ENCODE measurements at regions not wholly inside any gene's neighbourhood (a gene's known extent, or its start where the extent isn't known, plus 50 kb on each side); places are given as distances from the start of the nearest gene placed in this dataset.
A peak's percentile ranks its signal among the peaks of the same experiment; 100 is the strongest.
"Not testable (repeated sequence)": the region's sequence is repeated elsewhere in the genome, so short reads cannot be mapped to it uniquely, and the experiment has no call there.

GRCh38 chr2:55124682-55125081 lies 74.4 kb upstream of the RTN4 start:
- H3K27me3 ChIP-seq (replicated peaks in 2 of 5; ENCODE audit: control insufficient read depth in 4 of 5, insufficient read depth in 5 of 5, low read length in 4 of 5); H3K4me3 ChIP-seq (ENCODE audit: control insufficient read depth in 1 of 7, extremely low read depth in 1 of 7, insufficient read depth in 4 of 7, low read depth in 2 of 7, low read length in 6 of 7); H3K27ac ChIP-seq (ENCODE audit: insufficient read depth in 1 of 2, low read depth in 1 of 2, low read length in 2 of 2, poor library complexity in 1 of 2, severe bottlenecking in 2 of 2); H3K36me3 ChIP-seq (ENCODE audit: control insufficient read depth in 4 of 4, insufficient read depth in 4 of 4, low read length in 3 of 4); H3K9me3 ChIP-seq (ENCODE audit: control extremely low read depth in 1 of 5, control insufficient read depth in 4 of 5, insufficient read depth in 2 of 5, low read depth in 1 of 5, low read length in 4 of 5); DNase-seq: not testable (repeated sequence)
- POLR2A ChIA-PET = interaction anchor here (0.6 kb wide), 1 partner anchor 92 kb away, joined by 3 read pairs; no protein-coding TSS in a partner anchor
- H3K4me1 ChIP-seq (ENCODE audit: control extremely low read depth in 1 of 4, control insufficient read depth in 4 of 4, insufficient read depth in 4 of 4, low read length in 3 of 4) = peaks cover 6 to 29% (median 19%) of the 10 kb centered on the region in 4 experiments
- no CpG with 5 or more reads among the region's 2 CpGs for WGBS (ENCODE audit: insufficient coverage)
- CTCF ChIA-PET = interaction anchor here (1.1 to 1.5 kb wide), 3 partner anchors 10 to 57 kb away, joined by 3 read pairs; no protein-coding TSS in a partner anchor

- Histone ChIP-seq H3K9me3 (ENCODE audit: control extremely low read depth in 1 of 5, control insufficient read depth in 4 of 5, insufficient read depth in 2 of 5, low read depth in 1 of 5, low read length in 4 of 5) (no peaks in the 10 kb centered on the region), H3K36me3 (ENCODE audit: control insufficient read depth in 4 of 4, insufficient read depth in 4 of 4, low read length in 3 of 4) (no peaks in the 10 kb centered on the region), H3K4me3 (ENCODE audit: control insufficient read depth in 1 of 7, extremely low read depth in 1 of 7, insufficient read depth in 4 of 7, low read depth in 2 of 7, low read length in 6 of 7) (no peak overlapping the region), H3K4me1 (ENCODE audit: control extremely low read depth in 1 of 4, control insufficient read depth in 4 of 4, insufficient read depth in 4 of 4, low read length in 3 of 4) (peaks cover 14 to 37% (median 27%) of the 10 kb centered on the region in 4 experiments), H3K27ac (ENCODE audit: insufficient read depth in 1 of 2, low read depth in 1 of 2, low read length in 2 of 2, poor library complexity in 1 of 2, severe bottlenecking in 2 of 2) (no peak overlapping the region), H3K27me3 (replicated peaks in 2 of 5; ENCODE audit: control insufficient read depth in 4 of 5, insufficient read depth in 5 of 5, low read length in 4 of 5) (no peaks in the 10 kb centered on the region)
- POLR2A ChIA-PET = no interaction called here
- WGBS (ENCODE audit: insufficient coverage) = 100% methylated on average over 1 of the region's 2 CpGs
- DNase-seq = no peak
- CTCF ChIA-PET = interaction anchor here (1.5 kb wide), 2 partner anchors 10 to 11 kb away, joined by 3 read pairs; no protein-coding TSS in a partner anchor
Observed at GRCh38 chr2:55123851-55124269, 73.6 kb upstream of the RTN4 start.

- POLR2A ChIA-PET = no interaction called here
- Histone ChIP-seq H3K9me3 (ENCODE audit: control extremely low read depth in 1 of 5, control insufficient read depth in 4 of 5, insufficient read depth in 2 of 5, low read depth in 1 of 5, low read length in 4 of 5) (no peaks in the 10 kb centered on the region), H3K27ac (ENCODE audit: insufficient read depth in 1 of 2, low read depth in 1 of 2, low read length in 2 of 2, poor library complexity in 1 of 2, severe bottlenecking in 2 of 2) (peak overlapping the region in 1 of 2 experiments; percentile 71), H3K4me1 (ENCODE audit: control extremely low read depth in 1 of 4, control insufficient read depth in 4 of 4, insufficient read depth in 4 of 4, low read length in 3 of 4) (peaks cover 14 to 58% (median 35%) of the 10 kb centered on the region in 4 experiments), H3K27me3 (replicated peaks in 2 of 5; ENCODE audit: control insufficient read depth in 4 of 5, insufficient read depth in 5 of 5, low read length in 4 of 5) (no peaks in the 10 kb centered on the region), H3K4me3 (ENCODE audit: control insufficient read depth in 1 of 7, extremely low read depth in 1 of 7, insufficient read depth in 4 of 7, low read depth in 2 of 7, low read length in 6 of 7) (peak overlapping the region in 1 of 7 experiments; percentile 23), H3K36me3 (ENCODE audit: control insufficient read depth in 4 of 4, insufficient read depth in 4 of 4, low read length in 3 of 4) (no peaks in the 10 kb centered on the region)
- CTCF ChIA-PET = interaction anchor here (1.2 to 2.0 kb wide), 6 partner anchors 9 to 106 kb away, joined by 3 to 10 read pairs (median 3); no protein-coding TSS in a partner anchor
- 33% methylated on average over 6 of the region's 8 CpGs for WGBS (ENCODE audit: insufficient coverage)
- DNase-seq = peak in 2 of 3 donors; percentile 67 to 81
Observed at GRCh38 chr2:55120634-55121359, 70.5 kb upstream of the RTN4 start.

- Histone ChIP-seq H3K27ac (ENCODE audit: insufficient read depth in 1 of 2, low read depth in 1 of 2, low read length in 2 of 2, poor library complexity in 1 of 2, severe bottlenecking in 2 of 2) (peak overlapping the region in 1 of 2 experiments; percentile 71), H3K36me3 (ENCODE audit: control insufficient read depth in 4 of 4, insufficient read depth in 4 of 4, low read length in 3 of 4) (no peaks in the 10 kb centered on the region), H3K9me3 (ENCODE audit: control extremely low read depth in 1 of 5, control insufficient read depth in 4 of 5, insufficient read depth in 2 of 5, low read depth in 1 of 5, low read length in 4 of 5) (no peaks in the 10 kb centered on the region), H3K27me3 (replicated peaks in 2 of 5; ENCODE audit: control insufficient read depth in 4 of 5, insufficient read depth in 5 of 5, low read length in 4 of 5) (no peaks in the 10 kb centered on the region), H3K4me3 (ENCODE audit: control insufficient read depth in 1 of 7, extremely low read depth in 1 of 7, insufficient read depth in 4 of 7, low read depth in 2 of 7, low read length in 6 of 7) (no peak overlapping the region), H3K4me1 (ENCODE audit: control extremely low read depth in 1 of 4, control insufficient read depth in 4 of 4, insufficient read depth in 4 of 4, low read length in 3 of 4) (peaks cover 14 to 67% (median 37%) of the 10 kb centered on the region in 4 experiments)
- ChIA-PET POLR2A (no interaction called here), CTCF (interaction anchor here (0.9 to 2.0 kb wide), 6 partner anchors 14 to 106 kb away, joined by 3 to 10 read pairs (median 3); no protein-coding TSS in a partner anchor)
- 76% methylated on average over 4 of the region's 10 CpGs for WGBS (ENCODE audit: insufficient coverage)
- DNase-seq = no peak
Observed at GRCh38 chr2:55119711-55120487, 69.6 kb upstream of the RTN4 start.

- 0% methylated on average over 3 of the region's 3 CpGs for WGBS (ENCODE audit: insufficient coverage)
- H3K9me3 ChIP-seq (ENCODE audit: control extremely low read depth in 1 of 5, control insufficient read depth in 4 of 5, insufficient read depth in 2 of 5, low read depth in 1 of 5, low read length in 4 of 5) = no peaks in the 10 kb centered on the region
- no peaks in the 10 kb centered on the region for H3K27me3 ChIP-seq (replicated peaks in 2 of 5; ENCODE audit: control insufficient read depth in 4 of 5, insufficient read depth in 5 of 5, low read length in 4 of 5)
- H3K27ac ChIP-seq (ENCODE audit: insufficient read depth in 1 of 2, low read depth in 1 of 2, low read length in 2 of 2, poor library complexity in 1 of 2, severe bottlenecking in 2 of 2) = peak overlapping the region in 1 of 2 experiments; percentile 63
- no peaks in the 10 kb centered on the region for H3K36me3 ChIP-seq (ENCODE audit: control insufficient read depth in 4 of 4, insufficient read depth in 4 of 4, low read length in 3 of 4)
- ChIA-PET POLR2A (no interaction called here), CTCF (interaction anchor here (0.9 to 1.4 kb wide), 4 partner anchors 8 to 57 kb away, joined by 3 read pairs; no protein-coding TSS in a partner anchor)
- peak overlapping the region in 2 of 7 experiments; percentile 5 to 35 for H3K4me3 ChIP-seq (ENCODE audit: control insufficient read depth in 1 of 7, extremely low read depth in 1 of 7, insufficient read depth in 4 of 7, low read depth in 2 of 7, low read length in 6 of 7)
- H3K4me1 ChIP-seq (ENCODE audit: control extremely low read depth in 1 of 4, control insufficient read depth in 4 of 4, insufficient read depth in 4 of 4, low read length in 3 of 4) = peaks cover 19 to 79% (median 47%) of the 10 kb centered on the region in 4 experiments
- DNase-seq = no peak
Observed at GRCh38 chr2:55118643-55119083, 68.4 kb upstream of the RTN4 start.

- H3K36me3 ChIP-seq (ENCODE audit: control insufficient read depth in 4 of 4, insufficient read depth in 4 of 4, low read length in 3 of 4) = no peaks in the 10 kb centered on the region
- no peaks in the 10 kb centered on the region for H3K9me3 ChIP-seq (ENCODE audit: control extremely low read depth in 1 of 5, control insufficient read depth in 4 of 5, insufficient read depth in 2 of 5, low read depth in 1 of 5, low read length in 4 of 5)
- WGBS (ENCODE audit: insufficient coverage) = 90% methylated on average over 7 of the region's 7 CpGs
- ChIA-PET POLR2A (no interaction called here), CTCF (interaction anchor here (1.2 to 1.8 kb wide), 7 partner anchors 11 to 217 kb away, joined by 3 to 5 read pairs (median 3); no protein-coding TSS in a partner anchor)
- no peak overlapping the region for H3K27ac ChIP-seq (ENCODE audit: insufficient read depth in 1 of 2, low read depth in 1 of 2, low read length in 2 of 2, poor library complexity in 1 of 2, severe bottlenecking in 2 of 2)
- H3K4me3 ChIP-seq (ENCODE audit: control insufficient read depth in 1 of 7, extremely low read depth in 1 of 7, insufficient read depth in 4 of 7, low read depth in 2 of 7, low read length in 6 of 7) = no peak overlapping the region
- no peaks in the 10 kb centered on the region for H3K27me3 ChIP-seq (replicated peaks in 2 of 5; ENCODE audit: control insufficient read depth in 4 of 5, insufficient read depth in 5 of 5, low read length in 4 of 5)
- H3K4me1 ChIP-seq (ENCODE audit: control extremely low read depth in 1 of 4, control insufficient read depth in 4 of 4, insufficient read depth in 4 of 4, low read length in 3 of 4) = peaks cover 35 to 88% (median 62%) of the 10 kb centered on the region in 4 experiments
- DNase-seq = no peak
Observed at GRCh38 chr2:55116966-55117365, 66.7 kb upstream of the RTN4 start.
